Ovary (tissue), 7 donors: ENCODE measurements at regions not wholly inside any gene's neighbourhood (a gene's known extent, or its start where the extent isn't known, plus 50 kb on each side); places are given as distances from the start of the nearest gene placed in this dataset.
A peak's percentile ranks its signal among the peaks of the same experiment; 100 is the strongest.

Source experiments
- DNase-seq, 5 donors: peaks; one replicate each; pipeline ENCODE4 v3.0.0-alpha.2; 2019 to 2020
- H3K27ac ChIP-seq, 2 donors: fragments of 200-600 bp; one replicate each; pipeline versions ENCODE4 v1.5.1 to v1.8.0; 2019 to 2022
- H3K27me3 ChIP-seq: fragments of 200-600 bp; one replicate; pipeline ENCODE4 v1.8.0; 2022
- H3K36me3 ChIP-seq: fragments of 200-600 bp; sonication (generic); one replicate; pipeline ENCODE4 v1.5.1; 2019
- H3K4me1 ChIP-seq: one replicate; pipeline ENCODE4 v1.8.1; 2013; ENCODE audit warnings: mild to moderate bottlenecking, moderate library complexity; ENCODE audit not compliant: insufficient read depth
- H3K4me3 ChIP-seq: fragments of 200-600 bp; sonication (generic); one replicate; pipeline ENCODE4 v1.5.1; 2017
- H3K9me3 ChIP-seq, 2 donors: fragments of 200-600 bp in 1 of 2; sonication (generic) in 1 of 2; one replicate each; pipeline versions ENCODE4 v1.5.1 to v1.8.1; 2013 to 2019; ENCODE audit warnings: mild to moderate bottlenecking in 1 of 2, moderate library complexity in 1 of 2
- CTCF ChIP-seq, 3 donors: fragments of 450-650 bp in 2 of 3; fragments of 200-600 bp in 1 of 3; IDR thresholded peaks; one replicate each; pipeline versions ENCODE4 v1.5.1 to v1.8.0; 2016 to 2022; ENCODE audit warnings: antibody characterized with exemption in 3 of 3, mild to moderate bottlenecking in 1 of 3
- EP300 ChIP-seq: sonication (generic); formaldehyde crosslinking; IDR thresholded peaks from one replicate; pipeline ENCODE4 v1.6.1; 2017; ENCODE audit warnings: antibody characterized with exemption
- POLR2A ChIP-seq: fragments of 450-650 bp; IDR thresholded peaks from one replicate; pipeline ENCODE4 v1.6.1; 2017; ENCODE audit warnings: antibody characterized with exemption, mild to moderate bottlenecking, moderate library complexity
- WGBS, 3 donors: extraction: QIAGEN DNeasy Blood & Tissue Kit in 1 of 3; methylation state at CpG; one replicate each; pipeline versions ENCODE4 v1.1.5 to v1.1.7; 2013 to 2017; 5-methylcytosine and 5-hydroxymethylcytosine counted together
- intact Hi-C, 4 donors: fragments of 100-400 bp; cut with DNase I; formaldehyde crosslinking; loops; one replicate each; pipeline versions ENCODE4 v1.11.0 to v1.15.1; 2022 to 2023
- donor health status: DM: no; HTN: no; CAD: no; lungs with moderate emphysema.
- donor health status: DM: no; HTN: no; CAD: no.
- donor health status: Bipolar disorder and iron deficiency.
- donor health status: DM: no; HTN: no; CAD: no.
- donor health status: DM: yes; HTN: yes; CAD: no.

DNA sequence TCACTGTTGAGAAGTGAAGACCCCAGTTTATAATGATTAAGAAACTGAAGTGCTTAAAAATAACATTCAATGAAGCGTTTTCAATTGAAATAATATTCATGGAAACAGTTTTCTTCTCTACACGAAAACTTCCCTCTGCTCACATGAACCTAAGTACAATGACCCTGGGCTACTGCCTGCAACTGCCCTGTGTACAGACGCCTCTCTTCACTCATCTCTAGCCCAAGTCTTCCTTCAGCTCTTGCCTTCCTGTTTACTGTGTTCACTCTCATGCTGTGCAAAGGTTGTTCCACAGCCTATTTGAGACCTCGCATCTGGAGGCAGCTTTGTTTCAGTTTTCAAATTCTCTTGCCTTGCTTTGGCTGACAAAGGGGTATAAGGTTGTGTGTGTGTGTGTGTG lies 100.8 kb downstream of the GRIN2B start:
- Histone ChIP-seq H3K4me1 (no peaks in the 10 kb centered on the region), H3K4me3 (no peak overlapping the region), H3K36me3 (no peaks in the 10 kb centered on the region), H3K9me3 (no peaks in the 10 kb centered on the region), H3K27ac (no peak overlapping the region), H3K27me3 (no peaks in the 10 kb centered on the region)
- intact Hi-C loops, result no loop called here
- TF ChIP-seq CTCF (IDR thresholded peaks at IDR 0.05) (no peak), EP300 (no peak)
- WGBS, 3 donors, result 44 to 74% (median 49%) methylated on average over 4 of the region's 4 CpGs
- no peak for DNase-seq

DNA sequence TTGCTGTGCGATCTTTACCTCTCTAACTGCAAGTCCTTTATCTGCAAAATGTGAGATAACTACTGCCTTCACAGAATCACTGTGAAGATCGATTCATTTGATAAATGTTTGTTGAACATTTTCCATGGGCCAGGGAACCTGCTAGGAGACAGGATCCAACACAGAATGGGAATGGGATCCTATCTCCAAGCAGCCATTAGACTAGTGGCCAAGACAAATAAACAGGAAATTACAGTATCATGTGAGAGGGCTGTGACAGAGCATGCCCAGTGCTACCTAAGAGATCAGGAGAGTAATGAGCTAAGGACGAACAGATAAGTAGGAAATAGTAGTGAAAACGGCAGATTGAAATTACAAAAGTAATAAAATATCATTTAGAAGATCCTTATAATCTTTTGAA lies 105.7 kb downstream of the GRIN2B start:
- H3K36me3 ChIP-seq, result no peaks in the 10 kb centered on the region
- 81 to 86% (median 83%) methylated on average over 4 of the region's 4 CpGs for WGBS, 3 donors
- intact Hi-C loops, result no loop called here
- H3K9me3 ChIP-seq, result no peaks in the 10 kb centered on the region
- no peak for DNase-seq
- TF ChIP-seq CTCF (IDR thresholded peaks at IDR 0.05), result no peak
- no peaks in the 10 kb centered on the region for H3K4me1 ChIP-seq
- H3K27ac ChIP-seq, result no peak overlapping the region
- H3K4me3 ChIP-seq, result no peak overlapping the region
- no peaks in the 10 kb centered on the region for H3K27me3 ChIP-seq

GRCh38 chr12:13870255-13870654 lies 111.1 kb downstream of the GRIN2B start:
- Histone ChIP-seq H3K4me1 (no peaks in the 10 kb centered on the region), H3K27me3 (no peaks in the 10 kb centered on the region), H3K4me3 (no peak overlapping the region), H3K9me3 (no peaks in the 10 kb centered on the region), H3K36me3 (no peaks in the 10 kb centered on the region), H3K27ac (no peak overlapping the region)
- no peak for TF ChIP-seq POLR2A
- no peak for TF ChIP-seq CTCF (IDR thresholded peaks at IDR 0.05)
- TF ChIP-seq EP300, result no peak
- whole genome bisulfite sequencing, 3 donors, result 72 to 85% (median 75%) methylated on average over 2 of the region's 2 CpGs
- intact Hi-C loops, result no loop called here
- DNase-seq, result no peak

GRCh38 chr12:13864081-13864673 lies 117.2 kb downstream of the GRIN2B start:
- H3K27me3 ChIP-seq, result no peaks in the 10 kb centered on the region
- H3K36me3 ChIP-seq, result no peaks in the 10 kb centered on the region
- WGBS, 3 donors, result 14 to 15% (median 14%) methylated on average over 9 of the region's 9 CpGs
- H3K4me3 ChIP-seq, result no peak overlapping the region
- H3K9me3 ChIP-seq, result no peaks in the 10 kb centered on the region
- H3K27ac ChIP-seq, result no peak overlapping the region
- H3K4me1 ChIP-seq, result no peaks in the 10 kb centered on the region
- no peak for TF ChIP-seq POLR2A
- TF ChIP-seq CTCF (IDR thresholded peaks at IDR 0.05), result no peak
- no peak for TF ChIP-seq EP300
- intact Hi-C loops, result loop anchor here in 1 of 4 donors (10.0 kb wide), 1 partner anchor 301 kb away; no protein-coding TSS in a partner anchor
- DNase-seq, result peak in 4 of 5 donors; percentile 24 to 59 (median 45)
